ENCODE measurements at regions not wholly inside any gene's neighbourhood (a gene's known extent, or its start where the extent isn't known, plus 50 kb on each side); places are given as distances from the start of the nearest gene placed in this dataset.

- Histone ChIP-seq H3K4me3 (no peak overlapping the region), H3K27ac (no peak overlapping the region), H3K27me3 (no peaks in the 10 kb centered on the region), H3K4me1 (peaks cover 0 to 11% (median 0%) of the 10 kb centered on the region in 12 donors), H3K9me3 (no peaks in the 10 kb centered on the region), H3K36me3 (no peaks in the 10 kb centered on the region)
- intact Hi-C loops (cut with DNase I) = no loop called here
- DNase-seq = no peak
- TF ChIP-seq POLR2A (IDR thresholded peaks at IDR 0.05) (no peak), CTCF (IDR thresholded peaks at IDR 0.05) (no peak)
- no peak for ATAC-seq
Measured at GRCh38 chr14:49955024-49955423, 62.1 kb downstream of the ARF6 start.

GRCh38 chr14:49957089-49957852 lies 64.4 kb downstream of the ARF6 start:
- ATAC-seq (no peak), DNase-seq (no peak)
- Histone ChIP-seq H3K9me3 (no peaks in the 10 kb centered on the region), H3K4me1 (peaks cover 0 to 1% (median 0%) of the 10 kb centered on the region in 12 donors), H3K36me3 (no peaks in the 10 kb centered on the region), H3K27ac (no peak overlapping the region), H3K27me3 (no peaks in the 10 kb centered on the region), H3K4me3 (no peak overlapping the region)
- intact Hi-C loops (cut with DNase I) = no loop called here
- WGBS, 4 donors = 88 to 92% (median 90%) methylated on average over 7 of the region's 7 CpGs
- TF ChIP-seq CTCF (IDR thresholded peaks at IDR 0.05) (no peak), POLR2A (IDR thresholded peaks at IDR 0.05) (no peak)

- DNase-seq (no peak), ATAC-seq (no peak)
- Histone ChIP-seq H3K27ac (no peak overlapping the region), H3K27me3 (no peaks in the 10 kb centered on the region), H3K36me3 (no peaks in the 10 kb centered on the region), H3K4me3 (no peak overlapping the region), H3K4me1 (peaks cover 0 to under 1% (median 0%) of the 10 kb centered on the region in 12 donors), H3K9me3 (no peaks in the 10 kb centered on the region)
- WGBS, 4 donors = 89 to 95% (median 90%) methylated on average over 9 of the region's 9 CpGs
- intact Hi-C loops (cut with DNase I) = no loop called here
- TF ChIP-seq CTCF (IDR thresholded peaks at IDR 0.05) = no peak
- no peak for TF ChIP-seq POLR2A (IDR thresholded peaks at IDR 0.05)
Measured at GRCh38 chr14:49959822-49960408, 67.0 kb downstream of the ARF6 start.

GRCh38 chr14:49960453-49960852 lies 67.6 kb downstream of the ARF6 start:
- 84 to 96% (median 88%) methylated on average over 7 of the region's 7 CpGs for WGBS, 4 donors
- ATAC-seq (no peak), DNase-seq (no peak)
- intact Hi-C loops (cut with DNase I) = no loop called here
- Histone ChIP-seq H3K36me3 (no peaks in the 10 kb centered on the region), H3K27ac (no peak overlapping the region), H3K4me3 (no peak overlapping the region), H3K27me3 (no peaks in the 10 kb centered on the region), H3K9me3 (no peaks in the 10 kb centered on the region), H3K4me1 (peaks cover 0 to 6% (median 0%) of the 10 kb centered on the region in 12 donors)
- TF ChIP-seq CTCF (IDR thresholded peaks at IDR 0.05) (no peak), POLR2A (IDR thresholded peaks at IDR 0.05) (no peak)

Measured in heart left ventricle (tissue), 16 donors.